ENCODE measurements at regions not wholly inside any gene's neighbourhood (a gene's known extent, or its start where the extent isn't known, plus 50 kb on each side); places are given as distances from the start of the nearest gene placed in this dataset.
A peak's percentile ranks its signal among the peaks of the same experiment; 100 is the strongest.

DNA sequence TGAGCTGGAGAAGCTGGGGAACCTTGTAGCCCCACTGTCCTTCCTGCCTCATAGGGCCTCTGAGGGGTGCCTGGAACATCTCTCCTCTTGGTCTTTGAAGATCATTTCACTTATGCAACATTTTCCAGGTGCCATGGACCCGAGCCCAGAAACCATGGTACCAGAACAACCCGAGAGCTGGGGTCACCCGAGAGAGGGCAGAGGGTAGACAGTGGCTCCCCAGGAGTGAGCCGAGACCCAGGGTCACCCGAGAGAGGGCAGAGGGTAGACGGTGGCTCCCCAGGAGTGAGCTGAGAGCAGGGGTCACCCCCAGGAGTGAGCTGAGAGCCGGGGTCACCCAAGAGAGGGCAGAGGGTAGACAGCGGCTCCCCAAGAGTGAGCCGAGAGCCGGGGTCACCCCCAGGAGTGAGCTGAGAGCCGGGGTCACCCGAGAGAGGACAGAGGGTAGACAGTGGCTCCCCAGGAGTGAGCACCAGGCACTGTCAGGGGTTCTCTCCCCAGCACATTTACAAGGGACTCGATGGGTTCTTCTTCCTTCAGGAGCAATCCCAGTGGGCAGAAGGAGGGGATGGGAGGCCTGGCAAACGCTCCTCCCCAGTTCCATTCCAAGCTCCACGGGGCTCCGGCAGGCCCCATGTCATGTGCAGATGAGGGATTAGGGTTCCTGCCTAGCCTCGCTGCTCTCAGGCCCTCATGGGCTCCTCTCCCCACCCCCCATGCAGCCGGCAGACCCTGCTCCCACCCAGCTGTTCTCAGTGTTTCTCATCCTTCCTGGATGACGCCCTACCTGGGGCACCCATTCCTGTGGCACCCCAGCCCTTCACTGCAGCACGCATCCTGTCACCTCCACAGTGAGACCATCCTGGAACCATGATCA, 163.5 kb downstream of the RTP5 start:
- no peaks in the 10 kb centered on the region for H3K36me3 ChIP-seq
- intact Hi-C loops (cut with DNase I; ENCODE audit: low total_unique reads): no loop called here
- DNase-seq (ENCODE audit: low spot score in 2 of 2): peak in 1 of 2 donors; percentile 37
- no peaks in the 10 kb centered on the region for H3K9me3 ChIP-seq
- TF ChIP-seq, protein P1, sequence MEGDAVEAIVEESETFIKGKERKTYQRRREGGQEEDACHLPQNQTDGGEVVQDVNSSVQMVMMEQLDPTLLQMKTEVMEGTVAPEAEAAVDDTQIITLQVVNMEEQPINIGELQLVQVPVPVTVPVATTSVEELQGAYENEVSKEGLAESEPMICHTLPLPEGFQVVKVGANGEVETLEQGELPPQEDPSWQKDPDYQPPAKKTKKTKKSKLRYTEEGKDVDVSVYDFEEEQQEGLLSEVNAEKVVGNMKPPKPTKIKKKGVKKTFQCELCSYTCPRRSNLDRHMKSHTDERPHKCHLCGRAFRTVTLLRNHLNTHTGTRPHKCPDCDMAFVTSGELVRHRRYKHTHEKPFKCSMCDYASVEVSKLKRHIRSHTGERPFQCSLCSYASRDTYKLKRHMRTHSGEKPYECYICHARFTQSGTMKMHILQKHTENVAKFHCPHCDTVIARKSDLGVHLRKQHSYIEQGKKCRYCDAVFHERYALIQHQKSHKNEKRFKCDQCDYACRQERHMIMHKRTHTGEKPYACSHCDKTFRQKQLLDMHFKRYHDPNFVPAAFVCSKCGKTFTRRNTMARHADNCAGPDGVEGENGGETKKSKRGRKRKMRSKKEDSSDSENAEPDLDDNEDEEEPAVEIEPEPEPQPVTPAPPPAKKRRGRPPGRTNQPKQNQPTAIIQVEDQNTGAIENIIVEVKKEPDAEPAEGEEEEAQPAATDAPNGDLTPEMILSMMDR (IDR thresholded peaks at IDR 0.05): no peak
- no peak for TF ChIP-seq POLR2AphosphoS5 (IDR thresholded peaks at IDR 0.05)
- no peak for TF ChIP-seq POLR2A (IDR thresholded peaks at IDR 0.05)
- H3K27me3 ChIP-seq: peaks cover 0 to 29% of the 10 kb centered on the region in 2 donors
- H3K27ac ChIP-seq: no peak overlapping the region
- H3K4me1 ChIP-seq: no peaks in the 10 kb centered on the region
- no peak overlapping the region for H3K4me3 ChIP-seq

GRCh38 chr2:242034138-242034537, 164.6 kb downstream of the RTP5 start:
- TF ChIP-seq, protein P1 (IDR thresholded peaks at IDR 0.05): no peak
- TF ChIP-seq POLR2AphosphoS5 (IDR thresholded peaks at IDR 0.05) (no peak), POLR2A (IDR thresholded peaks at IDR 0.05) (no peak)
- intact Hi-C loops (cut with DNase I; ENCODE audit: low total_unique reads): no loop called here

DNA sequence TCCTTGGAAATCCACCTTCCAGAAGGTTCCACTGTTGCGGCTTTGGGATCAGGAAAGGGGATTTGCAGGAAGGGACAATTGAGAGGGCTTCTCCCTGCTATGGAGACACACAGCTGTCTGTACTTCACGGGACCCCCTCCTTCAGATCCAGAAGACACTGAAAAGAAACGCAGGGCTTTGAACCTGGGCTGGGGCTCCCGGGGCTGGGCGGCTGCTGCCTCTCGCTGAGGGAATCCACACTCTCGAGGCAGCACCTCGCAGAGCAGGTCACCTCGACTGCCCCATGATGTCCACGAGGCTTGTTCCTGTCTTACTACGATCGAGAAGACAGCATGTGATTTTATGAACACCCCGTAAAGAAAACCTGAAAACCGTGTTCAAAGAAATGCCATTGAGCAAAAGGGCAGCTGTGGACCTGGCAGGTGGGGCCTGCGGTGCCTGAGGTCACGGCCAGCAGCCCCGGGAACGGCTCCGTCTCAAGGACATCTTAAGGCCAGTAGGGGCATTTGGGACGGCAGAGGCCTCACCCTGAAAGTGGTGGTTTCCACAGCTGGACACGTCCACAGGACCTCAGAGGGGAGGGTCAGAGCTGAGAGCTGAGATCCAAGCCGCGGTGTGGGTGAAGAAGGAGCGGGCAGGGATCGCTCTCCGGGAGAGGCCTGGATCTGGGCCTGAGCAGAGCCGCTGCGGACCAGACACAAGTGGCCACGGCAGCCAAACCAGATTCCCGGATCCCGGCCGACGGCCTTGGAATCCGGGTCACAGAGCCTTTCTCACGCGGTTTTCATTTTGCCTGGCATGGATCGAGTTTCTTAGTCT, 165.7 kb downstream of the RTP5 start:
- H3K4me3 ChIP-seq: no peak overlapping the region
- H3K9me3 ChIP-seq: no peaks in the 10 kb centered on the region
- H3K36me3 ChIP-seq: no peaks in the 10 kb centered on the region
- H3K27me3 ChIP-seq: peaks cover 0 to 41% of the 10 kb centered on the region in 2 donors
- intact Hi-C loops (cut with DNase I; ENCODE audit: low total_unique reads): no loop called here
- no peaks in the 10 kb centered on the region for H3K4me1 ChIP-seq
- H3K27ac ChIP-seq: no peak overlapping the region
- TF ChIP-seq POLR2A (IDR thresholded peaks at IDR 0.05) (no peak), POLR2AphosphoS5 (IDR thresholded peaks at IDR 0.05) (no peak)
- TF ChIP-seq, protein P1 (IDR thresholded peaks at IDR 0.05): no peak
- DNase-seq (ENCODE audit: low spot score in 2 of 2): peak in 1 of 2 donors; percentile 35

More at GRCh38 chr2:242034138-242034537, 164.6 kb downstream of the RTP5 start:
- no peak overlapping the region for H3K27ac ChIP-seq
- peaks cover 0 to 34% of the 10 kb centered on the region in 2 donors for H3K27me3 ChIP-seq
- no peaks in the 10 kb centered on the region for H3K36me3 ChIP-seq
- no peaks in the 10 kb centered on the region for H3K4me1 ChIP-seq
- H3K4me3 ChIP-seq: no peak overlapping the region
- no peak for DNase-seq (ENCODE audit: low spot score in 2 of 2)
- H3K9me3 ChIP-seq: no peaks in the 10 kb centered on the region

DNA sequence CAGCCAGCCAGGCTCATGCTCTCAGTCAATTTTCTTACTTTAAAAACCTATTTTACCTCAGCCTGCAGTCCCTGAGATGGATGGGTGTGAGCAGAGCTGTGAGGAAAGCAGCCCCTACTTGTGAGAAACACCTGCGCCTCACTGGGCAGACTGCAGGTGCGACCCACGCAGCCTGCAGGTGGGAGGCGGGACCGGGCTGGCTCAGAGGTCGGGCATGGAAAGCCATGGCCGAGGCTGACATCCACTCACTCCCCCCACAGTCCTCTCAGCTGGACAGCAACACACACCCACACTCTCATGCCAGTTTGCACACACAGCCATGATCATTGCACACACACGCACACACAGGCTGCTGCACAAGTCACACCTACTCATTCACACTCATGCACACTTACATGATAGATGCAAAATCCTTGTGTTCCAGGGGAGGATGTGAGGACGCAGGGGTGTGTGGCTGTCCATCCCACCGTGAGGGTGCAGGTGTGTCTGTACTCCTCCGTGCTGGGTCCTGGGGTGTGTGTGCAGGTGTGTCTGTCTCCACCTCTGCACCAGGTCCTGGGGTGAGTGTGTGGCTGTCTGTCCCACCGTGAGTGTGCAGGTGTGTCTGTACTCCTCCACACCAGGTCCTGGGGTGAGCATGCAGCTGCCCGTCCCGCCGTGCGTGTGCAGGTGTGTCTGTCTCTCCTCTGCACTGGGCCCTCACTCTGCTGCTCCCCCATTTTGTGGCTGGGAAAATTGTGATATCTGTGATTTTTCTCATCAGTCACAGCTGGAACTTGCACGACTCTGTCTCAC, 166.5 kb downstream of the RTP5 start:
- intact Hi-C loops (cut with DNase I; ENCODE audit: low total_unique reads): no loop called here
- no peaks in the 10 kb centered on the region for H3K36me3 ChIP-seq
- H3K27ac ChIP-seq: no peak overlapping the region
- peak in 1 of 2 donors; percentile 22 for DNase-seq (ENCODE audit: low spot score in 2 of 2)
- no peak overlapping the region for H3K4me3 ChIP-seq
- TF ChIP-seq POLR2A (IDR thresholded peaks at IDR 0.05) (no peak), POLR2AphosphoS5 (IDR thresholded peaks at IDR 0.05) (no peak)
- TF ChIP-seq, protein P1 (IDR thresholded peaks at IDR 0.05): no peak
- H3K9me3 ChIP-seq: no peaks in the 10 kb centered on the region
- peaks cover 0 to 50% of the 10 kb centered on the region in 2 donors for H3K27me3 ChIP-seq
- H3K4me1 ChIP-seq: no peaks in the 10 kb centered on the region
